Tibial nerve (tissue), 4 donors: ENCODE measurements at regions not wholly inside any gene's neighbourhood (a gene's known extent, or its start where the extent isn't known, plus 50 kb on each side); places are given as distances from the start of the nearest gene placed in this dataset.

Experiments
- EP300 ChIP-seq, 2 donors: sonication (generic); formaldehyde crosslinking; IDR thresholded peaks; one replicate each; pipeline ENCODE4 v1.6.1; 2017; ENCODE audit warnings: antibody characterized with exemption in 2 of 2, mild to moderate bottlenecking in 1 of 2
- POLR2A ChIP-seq, 2 donors: fragments of 450-650 bp; IDR thresholded peaks; one replicate each; pipeline ENCODE4 v1.6.1; 2017; ENCODE audit warnings: antibody characterized with exemption in 2 of 2, mild to moderate bottlenecking in 2 of 2, moderate library complexity in 2 of 2
- TF ChIP-seq, protein P1 (sequence below), 5 experiments: fragments of 200-600 bp in 3 of 5; fragments of 450-650 bp in 2 of 5; sonication (generic) in 3 of 5; IDR thresholded peaks; one replicate each; pipeline ENCODE4 v1.5.1; 2016 to 2019; ENCODE audit warnings: antibody characterized with exemption in 5 of 5, mild to moderate bottlenecking in 3 of 5, moderate library complexity in 2 of 5

DNA sequence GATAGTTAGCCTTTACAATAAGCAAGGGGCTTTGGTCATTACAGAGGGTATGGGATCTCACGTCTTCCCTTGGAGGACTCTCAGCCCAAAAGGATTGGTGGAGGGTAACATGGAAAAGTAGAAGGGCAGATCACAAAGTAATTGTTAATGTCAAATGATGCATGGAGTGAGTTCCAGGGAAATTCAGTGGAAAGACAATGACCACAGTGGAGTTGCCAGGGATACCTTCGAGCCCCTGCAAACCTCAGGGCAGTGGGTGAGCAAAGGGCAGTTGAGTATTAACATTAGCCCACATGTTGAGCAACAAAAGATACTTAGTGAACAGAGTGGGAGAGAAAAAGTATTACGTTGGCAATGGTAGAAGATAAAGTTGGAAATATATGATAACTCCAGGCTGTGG is 593.4 kb upstream of the NR2F2 start:
- TF ChIP-seq, protein P1, sequence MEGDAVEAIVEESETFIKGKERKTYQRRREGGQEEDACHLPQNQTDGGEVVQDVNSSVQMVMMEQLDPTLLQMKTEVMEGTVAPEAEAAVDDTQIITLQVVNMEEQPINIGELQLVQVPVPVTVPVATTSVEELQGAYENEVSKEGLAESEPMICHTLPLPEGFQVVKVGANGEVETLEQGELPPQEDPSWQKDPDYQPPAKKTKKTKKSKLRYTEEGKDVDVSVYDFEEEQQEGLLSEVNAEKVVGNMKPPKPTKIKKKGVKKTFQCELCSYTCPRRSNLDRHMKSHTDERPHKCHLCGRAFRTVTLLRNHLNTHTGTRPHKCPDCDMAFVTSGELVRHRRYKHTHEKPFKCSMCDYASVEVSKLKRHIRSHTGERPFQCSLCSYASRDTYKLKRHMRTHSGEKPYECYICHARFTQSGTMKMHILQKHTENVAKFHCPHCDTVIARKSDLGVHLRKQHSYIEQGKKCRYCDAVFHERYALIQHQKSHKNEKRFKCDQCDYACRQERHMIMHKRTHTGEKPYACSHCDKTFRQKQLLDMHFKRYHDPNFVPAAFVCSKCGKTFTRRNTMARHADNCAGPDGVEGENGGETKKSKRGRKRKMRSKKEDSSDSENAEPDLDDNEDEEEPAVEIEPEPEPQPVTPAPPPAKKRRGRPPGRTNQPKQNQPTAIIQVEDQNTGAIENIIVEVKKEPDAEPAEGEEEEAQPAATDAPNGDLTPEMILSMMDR (IDR thresholded peaks at IDR 0.05) = no peak
- no peak for TF ChIP-seq POLR2A (IDR thresholded peaks at IDR 0.05)
- no peak for TF ChIP-seq EP300 (IDR thresholded peaks at IDR 0.05)
